ENCODE measurements at regions not wholly inside any gene's neighbourhood (a gene's known extent, or its start where the extent isn't known, plus 50 kb on each side); places are given as distances from the start of the nearest gene placed in this dataset.
A peak's percentile ranks its signal among the peaks of the same experiment; 100 is the strongest.
"Not testable (repeated sequence)": the region's sequence is repeated elsewhere in the genome, so short reads cannot be mapped to it uniquely, and the experiment has no call there.

DNA sequence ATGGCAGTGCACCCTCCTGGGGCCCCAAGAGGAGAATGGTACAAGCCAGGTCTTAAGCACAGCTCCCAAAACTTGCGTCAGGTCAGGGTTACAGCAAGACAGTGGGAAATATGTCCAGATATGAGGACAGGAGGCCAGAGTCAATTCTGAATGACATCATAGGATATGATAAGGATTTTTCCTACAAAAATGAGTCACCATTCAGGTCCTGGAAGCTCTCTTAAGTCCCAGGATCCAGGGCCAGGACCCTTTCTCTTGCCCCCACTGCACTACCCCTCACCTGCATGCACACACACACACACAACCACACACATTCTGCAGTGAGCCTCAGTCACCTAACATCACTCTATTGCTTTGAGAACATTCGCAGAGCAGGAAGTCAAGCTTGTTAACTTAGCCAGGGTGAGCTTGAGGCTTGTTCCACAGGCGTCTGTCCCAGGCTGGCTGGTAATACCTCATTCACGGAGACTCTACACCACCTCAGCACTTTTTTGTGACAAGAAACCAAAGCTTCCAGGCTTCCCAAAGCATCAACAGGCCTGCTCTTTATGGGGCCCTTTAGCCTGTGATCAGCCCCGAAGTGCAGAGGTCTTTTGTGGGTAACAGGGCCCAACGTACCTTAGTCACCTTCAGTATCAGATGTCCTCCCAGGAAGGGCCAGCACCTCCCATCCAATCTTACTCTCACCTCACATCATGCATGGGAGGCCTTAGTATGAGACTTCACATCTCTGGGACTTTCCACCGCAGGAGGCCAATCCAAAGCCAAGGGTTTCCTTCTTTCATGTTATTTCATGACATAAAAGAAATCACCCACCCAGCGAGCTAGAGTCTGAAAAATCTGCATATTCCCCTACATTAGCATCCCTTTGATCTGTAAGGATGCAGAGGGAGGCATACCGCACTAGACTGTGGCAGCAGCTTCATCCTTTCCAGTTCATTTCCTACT lies 74.0 kb upstream of the LIPC start:
- no peak for DNase-seq (ENCODE audit: low spot score)

DNA sequence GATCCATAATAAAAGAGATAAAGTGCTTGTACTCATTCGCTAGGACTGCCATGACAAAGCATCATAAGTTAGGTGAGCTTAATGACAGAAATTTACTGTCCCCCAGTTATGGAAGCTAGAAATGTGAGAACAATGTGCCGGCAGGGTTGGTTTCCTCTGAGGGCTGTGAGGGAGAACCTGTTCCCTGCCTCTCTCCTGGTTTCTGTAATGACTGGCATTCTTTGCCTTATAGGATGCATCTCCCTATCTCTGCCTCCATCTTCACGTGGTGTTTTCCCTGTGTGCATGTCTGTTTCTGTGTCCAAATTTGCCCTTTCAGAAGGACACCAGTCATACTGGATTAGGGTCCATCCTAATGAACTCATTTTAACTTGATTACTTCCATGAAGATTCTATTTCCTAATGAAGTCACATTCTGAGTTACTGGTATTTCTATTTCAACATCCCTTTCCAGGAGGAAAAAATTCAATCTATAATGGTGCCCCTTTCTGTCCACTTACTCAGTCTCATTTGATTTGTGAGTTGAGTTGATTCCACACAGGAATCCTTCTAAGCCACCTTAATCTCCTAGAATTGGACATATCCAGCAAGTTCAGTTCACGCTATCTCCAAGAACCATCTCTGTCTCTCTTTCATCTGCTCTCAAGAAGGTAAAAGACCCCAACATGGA lies 71.2 kb upstream of the LIPC start:
- DNase-seq (ENCODE audit: low spot score) = no peak

DNA sequence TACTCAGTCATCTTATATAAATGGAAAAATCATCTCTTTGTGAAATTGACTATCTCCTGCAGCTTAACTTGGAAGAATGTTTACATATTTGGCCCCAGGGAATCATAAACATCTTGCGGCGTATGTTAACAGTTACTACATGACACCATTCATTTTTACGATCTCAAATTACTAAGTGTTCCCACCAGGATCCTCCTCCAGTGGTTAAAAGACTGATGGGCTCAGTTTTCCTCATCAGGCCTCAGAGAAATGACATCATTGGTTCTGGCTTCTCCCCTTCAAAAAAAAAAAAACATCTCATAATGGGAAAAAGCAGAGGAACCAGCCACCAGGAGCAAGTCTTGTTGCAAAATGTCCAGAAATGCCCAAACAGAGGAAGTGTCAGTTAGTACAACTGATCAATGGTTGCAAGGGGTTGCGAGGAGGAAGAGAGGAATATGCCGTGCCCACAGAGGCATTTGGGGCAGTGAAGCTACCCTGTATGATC lies 70.5 kb upstream of the LIPC start:
- no peak for DNase-seq (ENCODE audit: low spot score)

DNA sequence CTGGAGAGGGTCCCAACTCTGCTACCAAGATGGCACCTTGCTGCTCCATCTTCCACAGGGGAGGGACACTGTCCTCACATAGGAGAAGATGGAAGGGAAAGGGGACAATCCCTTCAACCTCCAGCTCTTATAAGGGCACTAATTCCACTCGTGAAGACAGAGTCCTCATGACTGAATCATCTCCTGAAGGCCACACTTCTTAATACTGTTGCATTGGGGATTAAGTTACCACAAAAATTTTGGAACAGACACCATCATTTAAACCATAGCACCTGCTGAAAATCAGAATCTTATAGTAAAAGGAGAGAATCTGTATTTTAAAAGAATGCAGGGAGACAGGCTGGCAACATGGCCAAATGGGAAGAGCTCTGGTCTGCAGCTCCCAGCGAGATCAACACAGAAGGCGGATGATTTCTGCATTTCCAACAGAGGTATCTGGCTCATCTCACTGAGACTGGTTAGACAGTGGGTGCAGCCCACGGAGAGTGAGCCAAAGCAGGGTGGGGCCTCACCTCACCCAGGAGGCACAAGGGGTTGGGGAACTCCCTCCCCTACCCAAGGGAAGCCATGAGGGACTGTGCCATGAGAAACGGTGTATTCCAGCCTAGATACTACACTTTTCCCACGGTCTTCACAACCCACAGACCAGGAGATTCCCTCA lies 69.4 kb upstream of the LIPC start:
- DNase-seq (ENCODE audit: low spot score) = no peak

DNA sequence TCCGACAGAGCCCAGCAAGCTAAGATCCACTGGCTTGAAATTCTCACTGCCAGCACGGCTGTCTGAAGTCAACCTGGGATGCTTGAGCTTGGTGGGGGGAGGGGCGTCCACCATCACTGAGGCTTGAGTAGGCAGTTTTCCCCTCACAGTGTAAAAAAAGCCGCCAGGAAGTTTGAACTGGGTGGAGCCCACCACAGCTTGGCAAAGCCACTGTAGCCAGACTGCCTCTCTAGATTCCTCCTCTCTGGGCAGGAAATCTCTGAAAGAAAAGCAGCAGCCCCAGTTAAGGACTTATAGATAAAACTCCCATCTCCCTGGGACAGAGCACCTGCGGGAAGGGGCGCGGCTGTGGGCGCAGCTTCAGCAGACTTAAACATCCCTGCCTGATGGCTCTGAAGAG lies 68.7 kb upstream of the LIPC start:
- not testable (repeated sequence) for DNase-seq (ENCODE audit: low spot score)

DNA sequence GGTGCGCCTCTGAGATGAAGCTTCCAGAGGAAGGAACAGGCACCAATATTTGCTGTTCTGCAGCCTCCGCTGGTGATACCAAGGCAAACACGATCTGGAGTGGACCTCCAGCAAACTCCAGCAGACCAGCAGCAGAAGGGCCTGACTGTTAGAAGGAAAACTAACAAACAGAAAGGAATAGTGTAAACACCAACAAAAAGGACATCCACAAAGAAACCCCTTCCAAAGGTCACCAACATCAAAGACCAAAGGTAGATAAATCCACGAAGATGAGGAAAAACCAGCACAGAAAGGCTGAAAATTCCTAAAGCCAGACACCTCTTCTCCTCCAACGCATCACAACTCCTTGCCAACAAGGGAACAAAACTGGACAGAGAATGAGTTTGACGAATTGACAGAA lies 68.1 kb upstream of the LIPC start:
- not testable (repeated sequence) for DNase-seq (ENCODE audit: low spot score)

DNA sequence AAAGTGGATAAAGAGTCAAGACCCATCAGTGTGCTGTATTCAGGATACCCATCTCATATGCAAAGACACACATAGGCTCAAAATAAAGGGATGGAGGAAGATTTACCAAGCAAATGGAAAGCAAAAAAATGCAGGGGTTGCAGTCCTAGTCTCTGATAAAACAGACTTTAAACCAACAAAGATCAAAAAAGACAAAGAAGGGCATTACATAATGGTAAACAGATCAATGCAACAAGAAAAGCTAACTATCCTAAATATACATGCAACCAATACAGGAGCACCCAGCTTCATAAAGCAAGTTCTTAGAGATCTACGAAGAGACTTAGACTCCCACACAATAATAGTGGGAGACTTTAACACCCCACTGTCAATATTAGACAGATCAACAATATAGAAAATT lies 66.7 kb upstream of the LIPC start:
- DNase-seq (ENCODE audit: low spot score) = not testable (repeated sequence)

DNA sequence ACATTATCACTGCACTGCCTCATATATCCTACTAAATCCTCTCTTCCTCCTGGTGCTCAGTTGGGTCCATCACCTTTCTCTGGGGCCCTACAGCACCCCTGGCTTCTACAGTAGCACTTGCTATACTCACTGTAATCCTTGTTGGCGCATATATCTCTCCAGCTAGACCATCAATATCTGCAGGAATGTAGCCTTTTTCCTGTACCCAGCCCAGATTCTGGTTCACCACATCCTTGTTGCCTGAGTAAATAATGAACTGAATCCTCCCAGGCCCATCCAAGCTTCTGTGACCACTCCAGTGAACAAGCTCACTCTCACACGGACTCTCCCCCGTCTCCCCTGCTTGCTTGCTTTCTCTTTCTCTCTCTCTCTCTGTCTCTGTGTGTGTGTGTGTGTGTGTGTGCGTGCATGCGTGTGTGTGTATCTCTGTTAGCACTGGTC lies 62.5 kb upstream of the LIPC start:
- peak; percentile 22 for DNase-seq (ENCODE audit: low spot score)

DNA sequence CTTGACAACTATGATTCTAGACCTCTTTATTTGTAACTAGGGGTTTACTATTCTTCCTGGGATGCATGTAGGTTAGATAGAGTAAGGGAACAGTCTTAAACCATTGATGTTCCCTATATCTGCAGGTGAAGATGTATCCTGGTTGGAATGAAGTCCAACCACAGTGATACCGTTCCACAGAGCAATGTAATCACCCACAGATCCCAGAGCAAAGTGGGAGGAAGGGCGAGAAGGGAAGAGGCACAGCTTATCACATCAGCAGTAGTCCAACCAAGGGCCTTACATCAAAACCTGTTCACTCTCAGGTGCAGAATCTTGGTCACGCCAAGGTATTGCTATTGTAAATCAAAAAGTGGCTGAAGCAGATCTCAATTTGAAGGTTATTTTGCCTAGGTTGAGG lies 61.8 kb upstream of the LIPC start:
- DNase-seq (ENCODE audit: low spot score) = no peak

DNA sequence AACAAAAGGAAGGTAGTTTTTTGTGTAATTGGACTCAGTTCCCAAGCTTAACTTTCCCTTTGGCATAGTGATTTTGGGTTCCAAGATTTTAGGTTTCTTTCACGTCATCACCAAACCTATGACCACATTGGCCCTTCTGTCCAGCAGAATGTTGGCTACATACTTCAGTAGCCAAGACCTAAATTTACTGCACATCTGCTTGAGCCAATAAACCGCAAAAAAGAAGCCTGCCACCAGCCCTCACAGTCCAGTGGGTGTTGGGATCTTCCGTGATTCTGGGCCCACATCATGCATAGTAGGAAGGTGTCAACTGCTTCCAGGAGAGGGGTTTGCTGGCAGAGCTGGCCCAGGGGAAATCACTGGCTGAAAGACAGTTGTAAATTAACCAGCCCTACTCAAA lies 57.6 kb upstream of the LIPC start:
- DNase-seq (ENCODE audit: low spot score) = no peak

DNA sequence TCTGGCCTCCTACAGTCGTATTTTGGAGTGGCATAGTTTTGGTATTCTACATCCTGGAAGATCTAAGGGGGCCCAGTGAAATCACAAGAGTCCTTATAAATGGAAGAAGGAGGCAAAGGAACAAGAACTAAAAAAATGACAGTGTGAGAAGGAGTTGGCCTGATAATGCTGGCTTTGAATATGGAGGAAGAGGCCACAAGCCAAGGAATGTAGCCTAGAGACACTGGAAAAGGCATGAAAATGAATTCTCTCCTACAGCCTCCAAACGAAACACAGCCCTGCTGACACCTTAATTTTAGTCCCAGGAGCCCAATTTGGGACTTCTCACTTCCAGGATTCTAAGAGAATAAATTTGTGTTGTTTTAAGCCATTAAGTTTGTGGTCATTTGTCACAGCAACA lies 54.6 kb upstream of the LIPC start:
- DNase-seq (ENCODE audit: low spot score) = no peak

DNA sequence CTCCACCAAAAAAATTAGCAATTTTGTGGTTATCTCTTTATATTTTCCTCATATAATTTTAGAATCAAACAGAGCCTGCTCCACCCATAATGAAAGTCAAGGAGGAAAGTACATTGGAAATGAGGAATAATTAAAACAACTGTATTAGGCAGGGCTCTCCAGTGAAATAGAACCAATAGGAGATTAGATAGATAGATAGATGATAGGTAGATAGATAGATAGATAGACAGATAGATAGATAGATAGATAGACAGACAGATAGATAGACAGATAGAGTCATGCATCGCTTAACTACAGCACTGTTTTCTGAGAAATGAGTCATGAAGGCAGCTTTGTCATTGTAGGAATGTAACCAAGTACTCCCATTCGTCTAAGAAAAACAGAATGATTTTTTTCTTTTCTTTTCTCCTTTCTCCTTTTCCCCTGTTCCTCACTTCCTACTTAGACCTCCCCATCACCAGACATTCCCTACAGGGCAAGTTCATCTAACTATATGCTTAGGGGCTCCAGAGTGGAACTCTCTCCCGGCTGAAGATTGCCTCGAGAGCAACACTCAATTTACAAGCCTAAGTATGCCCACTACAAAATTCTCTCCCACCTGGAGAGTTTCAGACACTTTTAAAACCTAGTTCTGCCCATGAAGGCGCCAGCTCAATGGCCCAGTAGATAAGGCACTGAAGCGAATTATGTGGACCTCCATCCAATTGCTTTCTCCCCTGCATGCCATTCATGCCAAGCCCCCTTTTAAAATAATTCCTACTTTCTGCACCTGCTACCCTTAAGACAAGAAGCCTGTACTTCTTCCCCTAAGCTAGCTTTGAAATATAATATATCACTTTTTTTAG lies 53.3 kb upstream of the LIPC start:
- DNase-seq (ENCODE audit: low spot score) = no peak

DNA sequence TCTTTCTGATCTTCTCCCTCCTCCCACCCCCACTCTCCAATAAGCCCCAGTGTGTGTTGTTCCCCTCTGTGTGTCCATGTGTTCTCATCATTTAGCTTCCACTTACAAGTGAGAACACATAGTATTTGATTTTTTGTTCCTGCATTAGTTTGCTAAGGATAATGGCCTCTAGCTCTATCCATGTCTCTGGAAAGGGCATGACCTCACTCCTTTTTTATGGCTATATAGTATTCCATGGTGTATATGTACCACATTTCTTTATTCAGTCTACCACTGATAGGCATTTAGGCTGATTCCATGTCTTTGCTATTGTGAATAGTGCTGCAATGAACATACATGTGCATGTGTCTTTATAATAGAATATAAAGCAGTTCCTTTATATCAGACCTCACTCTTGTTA lies 52.3 kb upstream of the LIPC start:
- DNase-seq (ENCODE audit: low spot score) = not testable (repeated sequence)

DNA sequence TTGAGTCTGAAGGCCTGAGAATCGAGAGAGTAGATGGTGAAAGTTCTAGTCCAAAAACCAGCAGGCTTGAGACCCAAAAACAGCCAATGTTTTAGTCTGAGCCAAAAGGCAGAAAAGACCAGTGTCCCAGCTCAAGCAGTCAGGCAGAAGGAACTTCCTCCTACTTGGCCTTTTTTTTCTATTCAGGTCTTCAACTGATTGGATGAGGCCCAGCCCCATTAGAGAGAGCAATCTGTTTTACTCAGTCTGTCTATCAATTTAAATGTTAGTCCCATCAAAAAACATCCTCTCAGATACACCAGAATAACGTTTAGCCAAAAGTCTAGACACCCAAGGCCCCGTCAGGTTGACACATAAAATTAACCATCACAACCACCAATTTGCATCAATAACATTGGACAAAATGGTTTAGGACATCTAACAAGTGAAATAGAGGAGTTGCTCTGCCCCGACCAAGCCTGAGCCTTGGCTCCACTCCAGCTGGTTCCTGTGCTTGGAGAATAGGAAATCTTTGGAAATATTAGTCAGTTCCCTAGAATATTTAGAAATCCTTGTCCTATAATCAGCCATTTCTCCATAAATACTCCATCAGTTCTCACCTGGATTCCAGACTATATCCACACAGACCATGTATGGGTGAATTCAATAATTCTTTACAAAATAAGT lies 51.4 kb upstream of the LIPC start:
- no peak for DNase-seq (ENCODE audit: low spot score)

DNA sequence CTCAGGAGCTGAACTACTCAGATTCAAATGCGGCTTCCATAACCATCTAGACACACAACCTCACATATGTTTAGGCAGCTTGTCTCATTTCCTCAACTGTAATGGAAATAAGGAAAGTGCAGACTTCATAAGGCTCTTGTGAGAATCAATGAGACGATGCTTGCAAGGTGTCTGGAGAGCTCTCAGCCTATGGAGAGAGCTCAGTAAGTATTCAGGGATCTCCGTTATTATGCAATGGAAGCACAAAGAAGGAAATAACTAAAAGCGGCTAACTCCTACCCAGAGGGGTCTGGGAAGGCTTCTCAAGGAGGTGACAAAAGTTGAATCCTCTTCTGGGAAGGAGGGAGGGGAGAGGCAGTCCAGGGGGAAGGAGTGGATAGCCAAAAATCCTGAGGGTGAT lies 50.1 kb upstream of the LIPC start:
- no peak for DNase-seq (ENCODE audit: low spot score)

Measured in hepatic stellate cell (primary cell).